NB4 (cell line): ENCODE measurements at regions not wholly inside any gene's neighbourhood (a gene's known extent, or its start where the extent isn't known, plus 50 kb on each side); places are given as distances from the start of the nearest gene placed in this dataset.

ENCODE experiments used
- DNase-seq: peaks from one replicate; pipeline ENCODE4 v3.0.0; 2010; ENCODE audit warnings: low read depth
- H3K4me3 ChIP-seq: one replicate; pipeline ENCODE4 v1.5.1; 2011; ENCODE audit warnings: mild to moderate bottlenecking, low read depth, low read length, moderate library complexity
- CTCF ChIP-seq: IDR thresholded peaks from one replicate; pipeline ENCODE4 v1.5.1; 2012; ENCODE audit warnings: low read depth, low read length
- MAX ChIP-seq: IDR thresholded peaks from 2 replicates; pipeline ENCODE4 v1.6.1; 2011; ENCODE audit warnings: low read depth, low read length
- MYC ChIP-seq: IDR thresholded peaks from 2 replicates; pipeline ENCODE4 v1.6.1; 2011; ENCODE audit warnings: low read depth, low read length
- POLR2A ChIP-seq: IDR thresholded peaks from 2 replicates; pipeline ENCODE4 v1.6.1; 2011; ENCODE audit warnings: mild to moderate bottlenecking; ENCODE audit not compliant: insufficient read length; ENCODE audit errors: extremely low read depth

GRCh38 chr6:56745081-56745480 lies 102.4 kb upstream of the DST start:
- DNase-seq: no peak
- TF ChIP-seq MAX (no peak), POLR2A (no peak), CTCF (no peak)
- no peak overlapping the region for H3K4me3 ChIP-seq

- no peak overlapping the region for H3K4me3 ChIP-seq
These were observed 101.8 kb upstream of the DST start for GRCh38 chr6:56744528-56744927.

GRCh38 chr6:56742122-56742791 lies 99.6 kb upstream of the DST start:
- TF ChIP-seq CTCF (no peak), POLR2A (no peak), MYC (no peak), MAX (no peak)
- no peak overlapping the region for H3K4me3 ChIP-seq
- DNase-seq: no peak

More at GRCh38 chr6:56744528-56744927, 101.8 kb upstream of the DST start:
- TF ChIP-seq MAX (no peak), CTCF (no peak), POLR2A (no peak), MYC (no peak)
- no peak for DNase-seq

- no peak for TF ChIP-seq MAX
- TF ChIP-seq MYC: no peak
- TF ChIP-seq CTCF: no peak
- no peak for TF ChIP-seq POLR2A
- DNase-seq: no peak
- H3K4me3 ChIP-seq: no peak overlapping the region
These were observed 98.8 kb upstream of the DST start for GRCh38 chr6:56741472-56741871.

GRCh38 chr6:56739836-56740815 lies 97.4 kb upstream of the DST start:
- no peak for DNase-seq
- no peak for TF ChIP-seq CTCF
- TF ChIP-seq MYC: no peak
- no peak for TF ChIP-seq POLR2A
- no peak for TF ChIP-seq MAX

More at GRCh38 chr6:56739836-56740815, 97.4 kb upstream of the DST start:
- no peak overlapping the region for H3K4me3 ChIP-seq
